NCI-H524 treated with DMSO at 0.1 percent for 48 hours (cell line): ENCODE measurements at regions not wholly inside any gene's neighbourhood (a gene's known extent, or its start where the extent isn't known, plus 50 kb on each side); places are given as distances from the start of the nearest gene placed in this dataset.

Experiments
- DNase-seq: peaks from one replicate; lab custom pipeline; 2025; lab: John Stamatoyannopoulos, UW

- DNase-seq, result no peak
Observed at GRCh38 chr3:46113608-46114007, 86.3 kb upstream of the XCR1 start.

- DNase-seq, result no peak
Observed at GRCh38 chr3:46112984-46113383, 85.7 kb upstream of the XCR1 start.

- no peak for DNase-seq
Observed at GRCh38 chr3:46112296-46112695, 85.0 kb upstream of the XCR1 start.

GRCh38 chr3:46110701-46111493 lies 83.6 kb upstream of the XCR1 start:
- DNase-seq, result no peak

GRCh38 chr3:46107682-46108081 lies 80.4 kb upstream of the XCR1 start:
- DNase-seq, result no peak

- DNase-seq, result no peak
Observed at GRCh38 chr3:46105306-46105919, 78.1 kb upstream of the XCR1 start.

GRCh38 chr3:46104706-46105105 lies 77.4 kb upstream of the XCR1 start:
- DNase-seq, result no peak

GRCh38 chr3:46102780-46103130 lies 75.5 kb upstream of the XCR1 start:
- no peak for DNase-seq

- no peak for DNase-seq
Observed at GRCh38 chr3:46102059-46102779, 74.9 kb upstream of the XCR1 start.

- DNase-seq, result no peak
Observed at GRCh38 chr3:46100812-46101211, 73.5 kb upstream of the XCR1 start.

GRCh38 chr3:46098319-46098761 lies 71.1 kb upstream of the XCR1 start:
- DNase-seq, result no peak

- no peak for DNase-seq
Observed at GRCh38 chr3:46097691-46098241, 70.5 kb upstream of the XCR1 start.

GRCh38 chr3:46096781-46097180 lies 69.5 kb upstream of the XCR1 start:
- DNase-seq, result no peak

- no peak for DNase-seq
Observed at GRCh38 chr3:46096336-46096735, 69.1 kb upstream of the XCR1 start.

- DNase-seq, result no peak
Observed at GRCh38 chr3:46095307-46095706, 68.0 kb upstream of the XCR1 start.

- no peak for DNase-seq
Observed at GRCh38 chr3:46094506-46094905, 67.2 kb upstream of the XCR1 start.

GRCh38 chr3:46093966-46094365 lies 66.7 kb upstream of the XCR1 start:
- no peak for DNase-seq

- no peak for DNase-seq
Observed at GRCh38 chr3:46093327-46093942, 66.2 kb upstream of the XCR1 start.

GRCh38 chr3:46092702-46093080 lies 65.4 kb upstream of the XCR1 start:
- no peak for DNase-seq

- DNase-seq, result no peak
Observed at GRCh38 chr3:46091741-46092701, 64.7 kb upstream of the XCR1 start.

- DNase-seq, result no peak
Observed at GRCh38 chr3:46091046-46091445, 63.8 kb upstream of the XCR1 start.
